Colon (tissue), 2 donors: ENCODE measurements at regions not wholly inside any gene's neighbourhood (a gene's known extent, or its start where the extent isn't known, plus 50 kb on each side); places are given as distances from the start of the nearest gene placed in this dataset.
"Not testable (repeated sequence)": the region's sequence is repeated elsewhere in the genome, so short reads cannot be mapped to it uniquely, and the experiment has no call there.

ENCODE experiments used
- FAIRE-seq: peaks from 2 replicates; lab custom pipeline; 2012; peaks lifted over from hg19 to GRCh38; lab: Jason Lieb, UNC
- donor health status: control.
- donor health status: control.

- FAIRE-seq = no peak
Observed at GRCh38 chr18:60319129-60319528, 53.4 kb downstream of the MC4R start.

- FAIRE-seq = no peak
Observed at GRCh38 chr18:60311676-60312360, 60.8 kb downstream of the MC4R start.

- FAIRE-seq = no peak
Observed at GRCh38 chr18:60295674-60296073, 76.9 kb downstream of the MC4R start.

DNA sequence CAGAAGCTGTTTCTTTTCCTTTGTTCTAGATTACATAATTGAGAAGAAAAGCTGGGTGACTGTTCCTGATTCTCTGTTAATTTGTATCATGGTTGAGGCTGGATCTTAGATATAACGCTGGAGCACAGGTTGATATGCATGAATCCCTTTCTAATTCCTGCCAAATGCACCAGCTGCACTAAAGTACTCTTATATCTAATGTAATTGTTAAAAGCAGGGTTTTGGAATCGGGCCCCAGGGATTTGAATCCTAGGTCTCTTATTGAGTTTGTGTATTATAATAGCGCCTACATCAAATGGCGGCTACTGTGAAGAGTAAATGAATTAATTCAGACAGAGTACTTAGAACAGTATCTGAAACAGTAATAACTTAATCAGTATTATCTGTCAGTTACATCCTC is 80.4 kb downstream of the MC4R start:
- FAIRE-seq = no peak

DNA sequence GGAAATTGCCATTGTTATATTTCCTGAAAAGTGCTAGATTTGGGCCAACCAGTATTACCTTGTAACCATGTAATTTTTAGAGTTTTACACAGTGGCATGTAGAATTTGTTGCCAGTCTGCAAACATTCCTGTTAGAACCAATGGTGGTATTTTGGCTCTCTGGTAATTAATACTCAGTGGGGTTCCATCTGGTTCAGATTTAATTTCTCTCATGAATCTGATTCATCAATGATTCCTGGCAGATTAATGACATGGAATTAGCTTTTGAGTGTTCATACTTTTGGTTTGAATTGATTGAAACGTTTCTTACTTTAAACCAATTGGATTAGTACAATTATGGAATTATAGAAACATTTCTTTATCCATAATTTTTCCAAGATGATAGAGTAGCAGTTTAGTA is 93.2 kb downstream of the MC4R start:
- FAIRE-seq = no peak

GRCh38 chr18:60277855-60278480 is 94.6 kb downstream of the MC4R start:
- no peak for FAIRE-seq

DNA sequence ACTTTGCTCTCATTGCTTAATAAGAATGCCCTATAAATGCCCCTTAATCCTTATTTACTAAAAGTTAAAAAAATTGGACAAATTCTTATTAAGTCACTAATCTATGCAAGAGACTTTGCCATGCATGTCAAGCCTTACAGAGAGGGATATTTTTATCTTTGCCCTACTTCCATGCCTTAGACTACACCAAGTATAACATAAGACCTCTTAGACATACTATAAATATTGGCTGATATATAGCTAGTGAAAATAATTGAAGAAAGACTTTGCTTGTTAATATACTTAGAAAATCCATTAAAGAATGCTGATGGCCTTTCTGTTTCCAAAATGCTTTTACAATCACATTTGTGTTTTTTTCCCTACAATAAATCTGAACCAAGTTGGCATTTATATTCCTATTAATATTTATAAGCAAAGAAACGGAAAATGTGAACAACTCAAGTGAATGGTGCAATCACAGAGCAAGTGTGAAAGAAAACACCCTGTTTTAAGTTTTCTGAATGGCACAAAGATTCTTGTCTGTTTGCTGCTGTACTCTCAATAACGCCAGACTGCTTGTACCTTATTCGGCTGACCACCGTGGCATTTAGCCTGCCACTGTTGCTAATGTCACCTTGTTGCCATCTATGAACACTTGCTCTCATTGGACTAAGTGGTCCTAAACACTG is 105.0 kb downstream of the MC4R start:
- no peak for FAIRE-seq

- no peak for FAIRE-seq
Observed at GRCh38 chr18:60266558-60266957, 106.0 kb downstream of the MC4R start.

GRCh38 chr18:60259052-60259681 is 113.4 kb downstream of the MC4R start:
- no peak for FAIRE-seq

- no peak for FAIRE-seq
Observed at GRCh38 chr18:60249388-60249787, 123.2 kb downstream of the MC4R start.

- FAIRE-seq = no peak
Observed at GRCh38 chr18:60248336-60249330, 123.9 kb downstream of the MC4R start.

GRCh38 chr18:60247103-60247502 is 125.5 kb downstream of the MC4R start:
- no peak for FAIRE-seq

- no peak for FAIRE-seq
Observed at GRCh38 chr18:60246606-60247005, 126.0 kb downstream of the MC4R start.

DNA sequence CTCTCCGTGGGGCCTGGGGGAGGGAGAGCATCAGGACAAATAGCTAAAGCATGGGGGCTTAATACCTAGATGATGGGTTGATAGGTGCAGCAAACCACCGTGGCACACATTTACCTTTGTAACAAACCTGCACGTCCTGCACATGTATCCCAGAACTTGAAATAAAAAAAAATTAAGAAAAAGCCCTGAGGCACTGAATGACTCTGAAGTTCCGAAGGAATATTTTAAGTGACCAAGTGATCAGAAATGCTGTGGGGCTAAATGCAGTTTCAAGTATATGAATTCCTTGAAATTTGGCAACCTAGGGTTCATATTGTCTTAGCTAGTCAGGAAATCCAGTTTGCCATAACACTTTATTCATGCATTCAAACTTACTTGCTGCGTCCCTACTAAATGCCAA is 127.5 kb downstream of the MC4R start:
- no peak for FAIRE-seq

GRCh38 chr18:60239024-60239710 is 133.4 kb downstream of the MC4R start:
- not testable (repeated sequence) for FAIRE-seq

GRCh38 chr18:60235164-60235563 is 137.4 kb downstream of the MC4R start:
- FAIRE-seq = no peak

DNA sequence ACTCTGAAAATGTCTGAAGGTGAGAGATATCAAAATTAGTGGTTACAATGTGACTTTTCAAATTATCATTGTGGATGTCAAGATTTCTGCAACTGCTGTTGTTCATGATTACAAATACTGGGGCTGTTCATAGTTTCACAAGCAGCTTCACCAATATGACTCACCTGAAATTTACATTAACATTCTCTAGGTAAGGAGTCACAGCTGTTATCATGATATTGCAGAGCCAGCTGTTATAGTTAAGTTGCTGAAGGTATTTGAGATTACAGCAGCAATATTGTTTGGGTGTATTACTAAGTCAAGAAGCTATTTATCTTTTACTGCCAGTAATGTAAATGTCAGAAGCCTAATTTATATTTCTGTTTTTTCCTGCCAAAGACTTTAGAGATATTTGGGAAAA is 140.0 kb downstream of the MC4R start:
- no peak for FAIRE-seq

DNA sequence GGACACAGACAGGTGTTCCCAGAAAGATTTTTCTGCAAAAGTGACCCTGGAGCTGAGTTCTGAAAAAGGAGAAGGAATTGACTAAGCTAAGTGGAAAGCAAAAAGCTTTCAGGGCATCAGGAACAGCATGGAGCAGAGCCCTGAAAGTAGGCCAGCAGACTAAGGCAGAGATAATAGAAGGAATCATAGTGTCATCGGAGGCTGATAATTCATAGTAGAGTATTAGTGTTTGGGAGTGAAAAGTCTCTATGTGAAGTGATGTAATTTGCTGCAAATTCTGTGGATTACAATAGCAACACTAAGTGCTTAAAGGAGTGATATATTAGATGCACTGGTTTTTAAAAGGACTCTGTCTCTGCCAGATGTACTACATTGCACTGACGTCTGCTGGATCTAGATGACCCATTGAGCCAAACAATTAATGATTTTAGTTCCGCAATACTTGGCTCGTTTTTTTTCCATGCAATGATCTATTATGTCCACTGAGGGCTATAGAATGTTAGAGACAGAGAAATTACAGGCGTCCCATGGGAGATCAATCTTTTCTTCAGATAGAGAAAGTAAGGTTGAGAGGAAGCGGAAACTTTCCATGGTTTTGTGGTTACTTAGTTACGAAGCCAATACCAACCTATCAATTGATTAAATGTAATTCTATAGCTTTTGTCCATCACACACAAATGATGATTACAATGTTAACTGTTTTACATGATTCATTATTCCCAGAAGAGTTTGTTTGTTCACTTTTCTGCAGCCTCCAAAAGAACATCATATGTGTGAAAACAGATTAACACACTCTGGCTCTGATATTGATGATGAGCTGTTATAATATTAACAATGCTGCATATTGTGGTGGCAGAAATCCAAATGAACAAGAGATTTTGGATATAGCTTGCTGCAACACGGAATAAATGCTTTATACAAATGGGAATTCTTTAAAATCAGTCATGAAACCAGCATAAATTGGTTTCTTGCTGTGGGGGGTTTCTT is 143.7 kb downstream of the MC4R start:
- no peak for FAIRE-seq

- FAIRE-seq = no peak
Observed at GRCh38 chr18:60215432-60215831, 157.1 kb downstream of the MC4R start.

DNA sequence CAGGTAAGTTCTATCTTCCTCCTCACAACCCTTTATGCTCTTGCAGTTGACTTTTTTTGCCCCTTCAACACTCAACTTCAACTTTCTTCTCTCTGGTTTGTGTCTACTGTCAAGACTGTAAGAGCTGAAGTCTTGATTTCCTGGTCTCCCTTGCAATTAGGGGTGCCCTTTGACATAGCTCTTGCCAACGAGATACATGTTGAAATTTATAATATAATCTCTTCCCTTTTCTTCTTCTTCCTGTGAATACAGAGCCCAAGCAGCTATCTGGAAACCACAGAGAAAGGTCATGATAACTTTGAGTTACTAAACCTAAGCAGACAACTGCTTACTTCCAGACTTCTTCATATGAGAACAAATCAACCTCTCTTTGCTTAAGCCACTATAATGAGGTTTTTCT is 163.5 kb downstream of the MC4R start:
- no peak for FAIRE-seq
